Gastrocnemius medialis (tissue), 4 donors: ENCODE measurements at regions not wholly inside any gene's neighbourhood (a gene's known extent, or its start where the extent isn't known, plus 50 kb on each side); places are given as distances from the start of the nearest gene placed in this dataset.

Source experiments
- ATAC-seq, 2 donors: fragments of 150-250 bp; one replicate each; pipeline ENCODE4 v1.9.1; 2016
- DNase-seq, 2 donors: peaks; one replicate each; pipeline ENCODE4 v3.0.0-alpha.2; 2019
- H3K27ac ChIP-seq, 4 donors: fragments of 200-600 bp; sonication (generic); 1 replicate in 1 of 4; 2 replicates in 3 of 4; pipeline ENCODE4 v1.5.1; 2016 to 2018; ENCODE audit warnings: mild to moderate bottlenecking in 2 of 4, moderate library complexity in 1 of 4
- H3K27me3 ChIP-seq, 3 donors: fragments of 200-600 bp; sonication (generic) in 2 of 3; 1 replicate in 1 of 3; 2 replicates in 2 of 3; pipeline versions ENCODE4 v1.5.1 to v1.6.0; 2016 to 2019; ENCODE audit warnings: mild to moderate bottlenecking in 1 of 3, moderate library complexity in 1 of 3
- H3K36me3 ChIP-seq, 2 donors: fragments of 200-600 bp; sonication (generic) in 1 of 2; one replicate each; pipeline ENCODE4 v1.5.1; 2017 to 2018
- H3K4me1 ChIP-seq, 2 donors: fragments of 200-600 bp; sonication (generic) in 1 of 2; one replicate each; pipeline ENCODE4 v1.5.1; 2016 to 2017; ENCODE audit warnings: mild to moderate bottlenecking in 2 of 2
- H3K4me3 ChIP-seq, 4 donors: fragments of 200-600 bp; sonication (generic) in 3 of 4; 1 replicate in 1 of 4; 2 replicates in 3 of 4; pipeline ENCODE4 v1.5.1; 2016 to 2019; ENCODE audit warnings: mild to moderate bottlenecking in 2 of 4
- H3K9me3 ChIP-seq, 3 donors: fragments of 200-600 bp; sonication (generic) in 2 of 3; 1 replicate in 1 of 3; 2 replicates in 2 of 3; pipeline ENCODE4 v1.5.1; 2016 to 2019
- POLR2A ChIP-seq, 2 donors: fragments of 450-650 bp; IDR thresholded peaks; one replicate each; pipeline ENCODE4 v1.6.1; 2017; ENCODE audit warnings: antibody characterized with exemption in 2 of 2, mild to moderate bottlenecking in 2 of 2, moderate library complexity in 2 of 2
- in situ Hi-C, 4 donors: fragments of 200-750 bp; cut with MboI; loops; one replicate each; pipeline versions ENCODE4 v1.15.0 to v1.8.0; 2017; ENCODE audit warnings: low sequenced_read_pairs in 4 of 4
- intact Hi-C: fragments of 100-400 bp; cut with DNase I; formaldehyde crosslinking; loops from one replicate; pipeline ENCODE4 v1.15.1; 2023; ENCODE audit warnings: low total_unique reads
- TF ChIP-seq, protein P1 (sequence below), 5 experiments: fragments of 450-650 bp in 3 of 5; fragments of 200-600 bp in 2 of 5; sonication (generic) in 2 of 5; IDR thresholded peaks in 4 of 5; conservative IDR thresholded peaks in 1 of 5; 1 replicate in 4 of 5; 2 replicates in 1 of 5; pipeline ENCODE4 v1.5.1; 2016 to 2019; ENCODE audit warnings: antibody characterized with exemption in 5 of 5, mild to moderate bottlenecking in 3 of 5, moderate library complexity in 3 of 5

DNA sequence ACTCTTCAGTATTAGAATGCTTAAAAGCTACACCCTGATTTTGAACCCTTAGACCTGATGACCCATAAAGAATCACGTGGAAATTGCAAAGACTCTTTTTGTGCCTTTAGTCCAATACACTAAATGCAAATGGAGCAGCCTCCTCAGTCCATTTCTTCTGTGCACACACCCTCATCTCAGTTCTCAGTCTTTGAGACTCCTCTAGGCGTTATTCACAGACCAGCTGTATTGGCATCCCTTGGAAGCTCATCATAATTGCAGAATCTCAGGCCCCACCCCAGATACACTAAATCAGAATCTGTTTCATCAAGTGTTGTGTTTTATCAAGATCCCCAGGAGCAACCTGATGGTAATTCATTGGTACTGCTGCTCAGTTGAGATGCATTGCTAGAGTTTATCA, 335.0 kb upstream of the ATP5MC3 start:
- intact Hi-C loops: no loop called here
- Histone ChIP-seq H3K4me1 (no peaks in the 10 kb centered on the region), H3K27ac (no peak overlapping the region), H3K36me3 (no peaks in the 10 kb centered on the region), H3K4me3 (no peak overlapping the region), H3K27me3 (no peaks in the 10 kb centered on the region), H3K9me3 (no peaks in the 10 kb centered on the region)
- DNase-seq (no peak), ATAC-seq (no peak)
- in situ Hi-C loops: no loop called here
- TF ChIP-seq, protein P1, sequence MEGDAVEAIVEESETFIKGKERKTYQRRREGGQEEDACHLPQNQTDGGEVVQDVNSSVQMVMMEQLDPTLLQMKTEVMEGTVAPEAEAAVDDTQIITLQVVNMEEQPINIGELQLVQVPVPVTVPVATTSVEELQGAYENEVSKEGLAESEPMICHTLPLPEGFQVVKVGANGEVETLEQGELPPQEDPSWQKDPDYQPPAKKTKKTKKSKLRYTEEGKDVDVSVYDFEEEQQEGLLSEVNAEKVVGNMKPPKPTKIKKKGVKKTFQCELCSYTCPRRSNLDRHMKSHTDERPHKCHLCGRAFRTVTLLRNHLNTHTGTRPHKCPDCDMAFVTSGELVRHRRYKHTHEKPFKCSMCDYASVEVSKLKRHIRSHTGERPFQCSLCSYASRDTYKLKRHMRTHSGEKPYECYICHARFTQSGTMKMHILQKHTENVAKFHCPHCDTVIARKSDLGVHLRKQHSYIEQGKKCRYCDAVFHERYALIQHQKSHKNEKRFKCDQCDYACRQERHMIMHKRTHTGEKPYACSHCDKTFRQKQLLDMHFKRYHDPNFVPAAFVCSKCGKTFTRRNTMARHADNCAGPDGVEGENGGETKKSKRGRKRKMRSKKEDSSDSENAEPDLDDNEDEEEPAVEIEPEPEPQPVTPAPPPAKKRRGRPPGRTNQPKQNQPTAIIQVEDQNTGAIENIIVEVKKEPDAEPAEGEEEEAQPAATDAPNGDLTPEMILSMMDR (IDR thresholded peaks at IDR 0.05 in 4 of 5, conservative IDR thresholded peaks at IDR 0.05 in 1 of 5): no peak
- TF ChIP-seq POLR2A (IDR thresholded peaks at IDR 0.05): no peak

DNA sequence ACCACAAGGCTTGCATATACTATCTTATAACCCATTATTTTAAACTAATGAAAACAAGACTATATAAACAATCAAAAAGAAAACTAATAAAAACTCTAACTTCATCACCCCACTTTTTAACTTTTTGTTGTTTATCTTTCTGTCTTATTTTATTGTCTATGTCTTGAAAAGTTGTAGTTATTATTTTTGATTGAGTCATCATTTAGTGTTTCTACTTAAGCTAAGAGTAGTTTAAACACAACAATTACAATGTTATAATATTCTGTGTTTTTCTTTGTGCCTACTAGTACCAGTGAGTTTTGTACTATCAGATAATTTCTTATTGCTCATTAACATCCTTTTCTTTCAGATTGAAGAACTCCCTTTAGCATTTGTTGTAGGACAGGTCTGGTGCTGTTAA, 318.7 kb upstream of the ATP5MC3 start:
- Histone ChIP-seq H3K36me3 (no peaks in the 10 kb centered on the region), H3K4me3 (no peak overlapping the region), H3K9me3 (no peaks in the 10 kb centered on the region), H3K27me3 (no peaks in the 10 kb centered on the region), H3K27ac (no peak overlapping the region), H3K4me1 (no peaks in the 10 kb centered on the region)
- DNase-seq: no peak
- in situ Hi-C loops (no loop called here), intact Hi-C loops (no loop called here)
- no peak for TF ChIP-seq POLR2A (IDR thresholded peaks at IDR 0.05)
- TF ChIP-seq, protein P1 (IDR thresholded peaks at IDR 0.05 in 4 of 5, conservative IDR thresholded peaks at IDR 0.05 in 1 of 5): no peak
- ATAC-seq: no peak

DNA sequence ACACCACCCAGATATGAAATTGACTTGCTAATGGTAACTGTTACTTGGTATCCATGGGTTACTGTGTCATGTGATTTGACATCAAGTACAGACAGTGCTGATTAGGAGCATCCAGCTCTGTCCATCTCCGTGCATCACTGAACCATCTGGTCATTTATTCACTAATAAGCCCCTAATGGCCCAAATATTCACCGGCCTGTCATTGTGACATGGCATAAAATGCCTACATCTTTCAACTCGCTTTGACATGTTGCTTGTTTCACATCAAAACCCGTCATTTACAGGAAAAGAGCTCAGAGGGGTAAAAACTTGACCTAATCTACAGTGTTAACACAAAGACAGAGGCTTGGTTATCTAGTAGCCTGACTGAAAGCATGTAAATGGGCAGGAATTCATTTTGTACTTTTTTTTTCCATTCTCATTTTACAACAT, 308.9 kb upstream of the ATP5MC3 start:
- ATAC-seq (no peak), DNase-seq (no peak)
- H3K27ac ChIP-seq: no peak overlapping the region
- intact Hi-C loops: no loop called here
- no peaks in the 10 kb centered on the region for H3K9me3 ChIP-seq
- H3K4me3 ChIP-seq: no peak overlapping the region
- no peaks in the 10 kb centered on the region for H3K4me1 ChIP-seq
- H3K27me3 ChIP-seq: no peaks in the 10 kb centered on the region
- no peaks in the 10 kb centered on the region for H3K36me3 ChIP-seq
- TF ChIP-seq, protein P1 (IDR thresholded peaks at IDR 0.05 in 4 of 5, conservative IDR thresholded peaks at IDR 0.05 in 1 of 5): no peak
- TF ChIP-seq POLR2A (IDR thresholded peaks at IDR 0.05): no peak
- in situ Hi-C loops: no loop called here

DNA sequence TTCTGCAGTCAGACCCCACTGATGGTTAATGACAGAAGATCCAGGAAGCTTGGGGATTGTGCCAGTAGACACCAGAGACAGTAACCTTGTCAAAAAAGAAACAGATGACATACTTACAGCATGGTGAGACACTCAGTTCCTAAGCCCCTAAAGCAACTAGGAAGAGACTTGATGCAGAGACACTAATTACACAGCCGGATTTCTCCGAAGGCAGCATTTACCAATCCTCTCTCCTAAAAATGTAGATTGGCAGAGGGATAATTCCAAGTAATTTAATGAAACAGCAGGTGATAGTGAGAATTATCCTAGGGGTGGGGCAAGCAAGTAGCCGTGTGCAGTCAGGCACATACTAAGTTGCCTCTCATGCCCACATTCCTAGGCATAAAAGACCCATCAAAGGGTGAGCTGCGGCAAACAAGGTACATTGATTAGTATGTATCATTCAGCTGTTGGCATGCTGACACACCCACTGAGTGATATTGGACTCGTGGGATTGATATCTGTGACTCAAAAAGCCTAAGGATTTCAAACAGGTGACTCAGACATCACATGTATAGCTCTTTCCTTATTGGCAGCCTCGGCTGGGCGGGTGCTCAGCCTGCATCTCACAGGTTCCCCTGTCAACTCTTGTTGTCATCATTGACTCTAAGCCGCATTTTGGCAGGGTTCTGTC, 296.7 kb upstream of the ATP5MC3 start:
- intact Hi-C loops (no loop called here), in situ Hi-C loops (no loop called here)
- no peak overlapping the region for H3K4me3 ChIP-seq
- no peak for TF ChIP-seq POLR2A (IDR thresholded peaks at IDR 0.05)
- no peaks in the 10 kb centered on the region for H3K9me3 ChIP-seq
- no peak for ATAC-seq
- DNase-seq: no peak
- no peak overlapping the region for H3K27ac ChIP-seq
- H3K4me1 ChIP-seq: no peaks in the 10 kb centered on the region
- H3K36me3 ChIP-seq: no peaks in the 10 kb centered on the region
- no peaks in the 10 kb centered on the region for H3K27me3 ChIP-seq

DNA sequence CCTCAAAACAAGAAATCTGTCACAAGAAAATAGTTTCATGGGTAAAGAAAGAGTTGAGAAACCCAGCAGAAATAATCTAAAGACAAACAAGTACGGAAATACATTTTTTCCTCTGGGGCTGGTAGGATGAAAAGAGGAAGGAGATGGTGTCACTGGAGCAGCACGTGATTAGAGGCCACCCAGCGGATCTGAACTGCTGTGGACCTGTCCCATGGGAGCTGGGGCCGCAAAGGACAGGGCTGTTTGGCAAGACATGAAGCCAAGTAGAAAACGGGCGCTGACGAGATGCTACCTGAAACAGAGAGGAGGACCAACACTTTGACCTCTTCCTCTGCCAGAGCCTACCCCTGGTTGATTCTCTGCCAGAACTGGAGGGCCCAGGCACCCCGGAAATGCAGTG, 295.4 kb upstream of the ATP5MC3 start:
- Histone ChIP-seq H3K4me3 (no peak overlapping the region), H3K9me3 (no peaks in the 10 kb centered on the region), H3K36me3 (no peaks in the 10 kb centered on the region), H3K27me3 (no peaks in the 10 kb centered on the region), H3K27ac (peak overlapping the region in 3 of 4 donors; percentile 20 to 39 (median 33)), H3K4me1 (no peaks in the 10 kb centered on the region)
- intact Hi-C loops (no loop called here), in situ Hi-C loops (no loop called here)
- DNase-seq: peak in 1 of 2 donors; percentile 21
- TF ChIP-seq POLR2A (IDR thresholded peaks at IDR 0.05): no peak
- TF ChIP-seq, protein P1 (IDR thresholded peaks at IDR 0.05 in 4 of 5, conservative IDR thresholded peaks at IDR 0.05 in 1 of 5): no peak
- ATAC-seq: peak; percentile 33
